H1 (cell line): ENCODE measurements at regions not wholly inside any gene's neighbourhood (a gene's known extent, or its start where the extent isn't known, plus 50 kb on each side); places are given as distances from the start of the nearest gene placed in this dataset.

ENCODE experiments used
- CTCF ChIA-PET: fragments of 300-600 bp; sonication (Branson Sonifier 250); formaldehyde crosslinking; loops from one replicate; lab custom pipeline; 2021; ENCODE audit not compliant: partially characterized antibody; lab: Charles Lee
- POLR2A ChIA-PET: fragments of 300-600 bp; sonication (Branson Sonifier 250); formaldehyde crosslinking; loops from one replicate; lab custom pipeline; 2021; ENCODE audit warnings: inconsistent platforms; ENCODE audit not compliant: partially characterized antibody; lab: Charles Lee
- DNase-seq, 2 experiments: peaks; one replicate each; pipeline versions ENCODE4 v3.0.0 to v3.0.0-alpha.2; 2010 to 2022; ENCODE audit warnings: low spot score in 2 of 2, low read depth in 1 of 2, mixed read lengths in 1 of 2
- FAIRE-seq: peaks from 2 replicates; lab custom pipeline; 2011; peaks lifted over from hg19 to GRCh38; lab: Jason Lieb, UNC
- H2AFZ ChIP-seq: 2 replicates; pipeline ENCODE4 v1.8.1; 2012; ENCODE audit warnings: low read length, inconsistent platforms
- H2AK5ac ChIP-seq: 2 replicates; pipeline ENCODE4 v1.6.1; 2013; ENCODE audit warnings: low read depth, low read length
- H2BK120ac ChIP-seq: replicated peaks from 2 replicates; pipeline ENCODE3; 2013; ENCODE audit warnings: low read depth, low read length, inconsistent platforms
- H2BK12ac ChIP-seq: 2 replicates; pipeline ENCODE4 v1.6.1; 2013; ENCODE audit warnings: low read depth, low read length
- H2BK15ac ChIP-seq: 2 replicates; pipeline ENCODE4 v1.6.1; 2013; ENCODE audit warnings: low read length
- H2BK20ac ChIP-seq: 2 replicates; pipeline ENCODE4 v1.6.1; 2013; ENCODE audit warnings: low read length
- H2BK5ac ChIP-seq: 2 replicates; pipeline ENCODE4 v1.6.1; 2013; ENCODE audit warnings: low read depth, low read length
- H3K14ac ChIP-seq: 2 replicates; pipeline ENCODE4 v1.6.1; 2013; ENCODE audit warnings: inconsistent platforms; ENCODE audit not compliant: insufficient read length
- H3K18ac ChIP-seq: 2 replicates; pipeline ENCODE4 v1.6.1; 2013; ENCODE audit warnings: low read length; ENCODE audit errors: extremely low read depth
- H3K23ac ChIP-seq: 2 replicates; pipeline ENCODE4 v1.6.1; 2013; ENCODE audit warnings: inconsistent platforms; ENCODE audit not compliant: insufficient read length
- H3K23me2 ChIP-seq: 2 replicates; pipeline ENCODE4 v1.6.1; 2013; ENCODE audit warnings: low read depth, low read length
- H3K27ac ChIP-seq: 2 replicates; pipeline ENCODE4 v1.6.1; 2011; ENCODE audit warnings: low read depth, low read length, inconsistent platforms
- H3K27me3 ChIP-seq, 4 experiments: replicated peaks in 1 of 4; 1 replicate in 1 of 4; 2 replicates in 3 of 4; pipeline versions ENCODE4 v1.6.1 to v1.8.1; 2011 to 2013; ENCODE audit warnings: low read length in 3 of 4, mild to moderate bottlenecking in 3 of 4, inconsistent platforms in 2 of 4, mixed read lengths in 2 of 4, moderate library complexity in 1 of 4; ENCODE audit not compliant: control insufficient read depth in 3 of 4, insufficient read depth in 3 of 4; ENCODE audit errors: extremely low read depth in 1 of 4
- H3K36me3 ChIP-seq, 4 experiments: 2 replicates each; pipeline versions ENCODE4 v1.6.1 to v1.8.1; 2011 to 2013; ENCODE audit warnings: mild to moderate bottlenecking in 4 of 4, low read length in 3 of 4, moderate library complexity in 2 of 4, control low read depth in 1 of 4, inconsistent platforms in 1 of 4; ENCODE audit not compliant: insufficient read depth in 4 of 4, control insufficient read depth in 2 of 4
- H3K4ac ChIP-seq: replicated peaks from 2 replicates; pipeline ENCODE3; 2013; ENCODE audit warnings: low read length, low read depth, mixed read lengths, inconsistent platforms; ENCODE audit not compliant: insufficient read length
- H3K4me1 ChIP-seq, 4 experiments: replicated peaks in 1 of 4; 1 replicate in 1 of 4; 2 replicates in 3 of 4; pipeline versions ENCODE4 v1.6.1 to v1.8.1; 2011 to 2013; ENCODE audit warnings: low read length in 3 of 4, inconsistent platforms in 2 of 4, mixed read lengths in 1 of 4; ENCODE audit not compliant: insufficient read depth in 4 of 4, control insufficient read depth in 3 of 4
- H3K4me2 ChIP-seq, 2 experiments: 2 replicates each; pipeline versions ENCODE4 v1.6.1 to v1.8.1; 2011 to 2013; ENCODE audit warnings: low read depth in 2 of 2, low read length in 2 of 2, control low read depth in 1 of 2, inconsistent platforms in 1 of 2, mild to moderate bottlenecking in 1 of 2; ENCODE audit not compliant: insufficient read depth in 1 of 2
- H3K4me3 ChIP-seq, 4 experiments: fragments of 200-600, 300-600 bp in 1 of 4; sonication (generic), shearing (Covaris generic), sonication (Bioruptor Twin) in 1 of 4; 2 replicates each; pipeline versions ENCODE4 v1.5.1 to v1.8.1; 2011 to 2016; ENCODE audit warnings: low read length in 4 of 4, low read depth in 3 of 4, control low read depth in 2 of 4, inconsistent platforms in 2 of 4, mild to moderate bottlenecking in 2 of 4, mixed read lengths in 1 of 4, moderate library complexity in 1 of 4; ENCODE audit not compliant: insufficient read depth in 2 of 4; ENCODE audit errors: extremely low read depth in 1 of 4
- H3K56ac ChIP-seq: replicated peaks from 2 replicates; pipeline ENCODE3; 2013; ENCODE audit warnings: low read depth, mild to moderate bottlenecking, mixed read lengths, low read length, inconsistent platforms; ENCODE audit not compliant: insufficient read length
- H3K79me1 ChIP-seq: 2 replicates; pipeline ENCODE4 v1.6.1; 2013; ENCODE audit warnings: low read depth, low read length, control low read depth
- H3K79me2 ChIP-seq, 2 experiments: 2 replicates each; pipeline versions ENCODE4 v1.6.1 to v1.8.1; 2012 to 2013; ENCODE audit warnings: low read length in 2 of 2, mild to moderate bottlenecking in 2 of 2, inconsistent platforms in 1 of 2; ENCODE audit not compliant: insufficient read depth in 2 of 2, control insufficient read depth in 1 of 2
- H3K9ac ChIP-seq, 4 experiments: replicated peaks in 1 of 4; 1 replicate in 1 of 4; 2 replicates in 3 of 4; pipeline versions ENCODE4 v1.6.1 to v1.8.1; 2011 to 2013; ENCODE audit warnings: low read depth in 3 of 4, low read length in 3 of 4, control low read depth in 2 of 4, mild to moderate bottlenecking in 2 of 4, moderate library complexity in 2 of 4, inconsistent platforms in 1 of 4; ENCODE audit errors: extremely low read depth in 1 of 4
- H3K9me3 ChIP-seq, 2 experiments: 2 replicates each; pipeline versions ENCODE4 v1.6.1 to v1.8.1; 2012 to 2013; ENCODE audit warnings: mild to moderate bottlenecking in 2 of 2, moderate library complexity in 2 of 2, control low read depth in 1 of 2, inconsistent platforms in 1 of 2, low read depth in 1 of 2, low read length in 1 of 2, mixed read lengths in 1 of 2; ENCODE audit not compliant: insufficient read depth in 2 of 2
- H4K20me1 ChIP-seq, 2 experiments: replicated peaks in 1 of 2; 2 replicates each; pipeline versions ENCODE3 to v1.8.1; 2011 to 2013; ENCODE audit warnings: inconsistent platforms in 2 of 2, low read length in 2 of 2, mild to moderate bottlenecking in 1 of 2; ENCODE audit not compliant: insufficient read depth in 2 of 2, control insufficient read depth in 1 of 2
- H4K5ac ChIP-seq: 2 replicates; pipeline ENCODE4 v1.6.1; 2013; ENCODE audit warnings: low read length, low read depth, mixed read lengths, inconsistent platforms; ENCODE audit not compliant: insufficient read length
- H4K8ac ChIP-seq: 2 replicates; pipeline ENCODE4 v1.8.0; 2013; ENCODE audit warnings: mild to moderate bottlenecking, moderate library complexity, low read length, inconsistent platforms; ENCODE audit not compliant: insufficient read depth; ENCODE audit errors: extremely low read depth
- H4K91ac ChIP-seq: replicated peaks from 2 replicates; pipeline ENCODE3; 2013; ENCODE audit warnings: low read length, mixed read lengths, inconsistent platforms; ENCODE audit not compliant: insufficient read length
- ASH2L ChIP-seq: fragments of 200-600, 300-600 bp; sonication (generic); IDR thresholded peaks from one replicate; pipeline ENCODE4 v1.7.1; 2017; ENCODE audit warnings: low read length
- ATF3 ChIP-seq: IDR thresholded peaks from 2 replicates; pipeline ENCODE4 v1.6.1; 2011; ENCODE audit warnings: low read depth, mild to moderate bottlenecking, low read length; ENCODE audit not compliant: insufficient read depth
- CBX8 ChIP-seq: fragments of 300-800, 300-1000 bp; sonication (generic); IDR thresholded peaks from 2 replicates; pipeline ENCODE4 v1.7.1; 2016; ENCODE audit warnings: low read depth, low read length, borderline replicate concordance
- CEBPB ChIP-seq: IDR thresholded peaks from 2 replicates; pipeline ENCODE4 v1.6.1; 2012; ENCODE audit warnings: low read depth, low read length
- KDM4A ChIP-seq: IDR thresholded peaks from one replicate; pipeline ENCODE4 v1.7.1; 2012; ENCODE audit warnings: low read depth, mild to moderate bottlenecking, moderate library complexity, low read length, inconsistent platforms; ENCODE audit not compliant: severe bottlenecking
- RAD21 ChIP-seq, 2 experiments: IDR thresholded peaks in 1 of 2; conservative IDR thresholded peaks in 1 of 2; 2 replicates each; pipeline ENCODE4 v1.6.1; 2011; ENCODE audit warnings: low read depth in 2 of 2, low read length in 2 of 2, improper control_type of control experiment in 1 of 2, inconsistent platforms in 1 of 2, mild to moderate bottlenecking in 1 of 2, moderate library complexity in 1 of 2
- RFX5 ChIP-seq: IDR thresholded peaks from 2 replicates; pipeline ENCODE4 v1.6.1; 2011; ENCODE audit warnings: low read depth, low read length, improper control_type of control experiment, borderline replicate concordance
- SAP30 ChIP-seq: fragments of 300-600 bp; sonication (generic); IDR thresholded peaks from 2 replicates; pipeline ENCODE4 v1.7.1; 2012; ENCODE audit warnings: low read length, moderate library complexity, mild to moderate bottlenecking, inconsistent platforms; ENCODE audit not compliant: insufficient read depth, insufficient replicate concordance
- SIX5 ChIP-seq: IDR thresholded peaks from 2 replicates; pipeline ENCODE4 v1.6.1; 2011; ENCODE audit warnings: mild to moderate bottlenecking, low read depth, low read length
- SUZ12 ChIP-seq: fragments of 200-600 bp; sonication (generic); IDR thresholded peaks from 2 replicates; pipeline ENCODE4 v1.6.1; 2012; ENCODE audit warnings: mild to moderate bottlenecking, inconsistent platforms, low read length, moderate library complexity, mixed read lengths
- TAF7 ChIP-seq: optimal IDR thresholded peaks from 2 replicates; pipeline ENCODE3; 2011; ENCODE audit warnings: low read depth, mild to moderate bottlenecking, inconsistent platforms, low read length, moderate library complexity, borderline replicate concordance
- WGBS, 2 experiments: shearing (Covaris generic) in 1 of 2; methylation state at CpG; one replicate each; pipeline versions ENCODE4 v1.1.6 to v1.1.7; 2013 to 2015; ENCODE audit warnings: low lambda C conversion rate in 2 of 2, mixed read lengths in 2 of 2, inconsistent platforms in 1 of 2, low coverage in 1 of 2, missing lambda C conversion rate in 1 of 2; ENCODE audit not compliant: insufficient replicate concordance in 2 of 2, insufficient coverage in 1 of 2, insufficient read length in 1 of 2; ENCODE audit errors: extremely low coverage in 1 of 2, missing lambda C conversion rate in 1 of 2; 5-methylcytosine and 5-hydroxymethylcytosine counted together
- TF ChIP-seq, protein P1 (sequence below): IDR thresholded peaks from 2 replicates; pipeline ENCODE4 v1.6.1; 2012; ENCODE audit warnings: low read length, inconsistent platforms

GRCh38 chr6:126513198-126513597 is 173.3 kb downstream of the CENPW start:
- Histone ChIP-seq H2BK5ac (no peak overlapping the region), H4K20me1 (no peaks in the 10 kb centered on the region), H3K4ac (no peak overlapping the region), H4K91ac (no peak overlapping the region), H3K27ac (no peak overlapping the region), H3K9me3 (no peaks in the 10 kb centered on the region), H3K27me3 (no peaks in the 10 kb centered on the region), H3K23me2 (no peaks in the 10 kb centered on the region), H4K8ac (no peak overlapping the region), H3K79me1 (no peaks in the 10 kb centered on the region), H2BK20ac (no peak overlapping the region), H4K5ac (no peak overlapping the region), H3K18ac (no peak overlapping the region), H3K36me3 (no peaks in the 10 kb centered on the region), H2AFZ (no peak overlapping the region), H2BK120ac (no peak overlapping the region), H3K79me2 (no peaks in the 10 kb centered on the region), H3K4me2 (no peak overlapping the region), H3K23ac (no peak overlapping the region), H3K9ac (no peak overlapping the region), H3K56ac (no peak overlapping the region), H2BK15ac (no peak overlapping the region), H3K14ac (no peak overlapping the region), H3K4me1 (no peaks in the 10 kb centered on the region), H3K4me3 (no peak overlapping the region), H2BK12ac (no peak overlapping the region), H2AK5ac (no peak overlapping the region)
- WGBS, 2 experiments = 96% methylated on average over 1 of the region's 1 CpG; no CpG with 5 or more reads in 1 of the 2 experiments
- ChIA-PET CTCF (no interaction called here), POLR2A (no interaction called here)
- DNase-seq (no peak), FAIRE-seq (no peak)
- TF ChIP-seq RFX5 (no peak), TAF7 (no peak), SAP30 (no peak), SIX5 (no peak), CBX8 (no peak), SUZ12 (no peak), CEBPB (no peak), KDM4A (no peak), RAD21 (IDR thresholded peaks at IDR 0.05 in 1 of 2, conservative IDR thresholded peaks at IDR 0.05 in 1 of 2; ENCODE audit: low read depth in 2 of 2, low read length in 2 of 2) (no peak), ATF3 (no peak), ASH2L (no peak)
- TF ChIP-seq, protein P1, sequence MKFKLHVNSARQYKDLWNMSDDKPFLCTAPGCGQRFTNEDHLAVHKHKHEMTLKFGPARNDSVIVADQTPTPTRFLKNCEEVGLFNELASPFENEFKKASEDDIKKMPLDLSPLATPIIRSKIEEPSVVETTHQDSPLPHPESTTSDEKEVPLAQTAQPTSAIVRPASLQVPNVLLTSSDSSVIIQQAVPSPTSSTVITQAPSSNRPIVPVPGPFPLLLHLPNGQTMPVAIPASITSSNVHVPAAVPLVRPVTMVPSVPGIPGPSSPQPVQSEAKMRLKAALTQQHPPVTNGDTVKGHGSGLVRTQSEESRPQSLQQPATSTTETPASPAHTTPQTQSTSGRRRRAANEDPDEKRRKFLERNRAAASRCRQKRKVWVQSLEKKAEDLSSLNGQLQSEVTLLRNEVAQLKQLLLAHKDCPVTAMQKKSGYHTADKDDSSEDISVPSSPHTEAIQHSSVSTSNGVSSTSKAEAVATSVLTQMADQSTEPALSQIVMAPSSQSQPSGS = no peak
